Activated T-helper 17 cell treated with anti-CD3 and anti-CD28 coated beads, Interleukin-2, amount 50 U/mL, for 72 hours (primary cell): ENCODE measurements at regions not wholly inside any gene's neighbourhood (a gene's known extent, or its start where the extent isn't known, plus 50 kb on each side); places are given as distances from the start of the nearest gene placed in this dataset.

ENCODE experiments used
- ATAC-seq: fragments of 150-1000 bp; cut with Tn5 transposase; replicated peaks from 2 replicates; pipeline ENCODE4 v1.10.0; 2021; ENCODE audit warnings: mild to moderate bottlenecking, moderate library complexity
- H3K27ac Mint-ChIP-seq: one replicate; pipeline ENCODE4 v1.8.0; 2022; ENCODE audit warnings: mixed read lengths
- H3K27me3 Mint-ChIP-seq: one replicate; pipeline ENCODE4 v1.8.0; 2022; ENCODE audit warnings: mixed read lengths
- H3K36me3 Mint-ChIP-seq: one replicate; pipeline ENCODE4 v1.8.0; 2022; ENCODE audit warnings: low read depth, mild to moderate bottlenecking, mixed read lengths
- H3K4me1 Mint-ChIP-seq: one replicate; pipeline ENCODE4 v1.8.0; 2022; ENCODE audit warnings: mixed read lengths
- H3K4me3 Mint-ChIP-seq: one replicate; pipeline ENCODE4 v1.8.0; 2022; ENCODE audit warnings: mild to moderate bottlenecking, mixed read lengths
- H3K9me3 Mint-ChIP-seq: one replicate; pipeline ENCODE4 v1.8.0; 2022; ENCODE audit warnings: mixed read lengths

DNA sequence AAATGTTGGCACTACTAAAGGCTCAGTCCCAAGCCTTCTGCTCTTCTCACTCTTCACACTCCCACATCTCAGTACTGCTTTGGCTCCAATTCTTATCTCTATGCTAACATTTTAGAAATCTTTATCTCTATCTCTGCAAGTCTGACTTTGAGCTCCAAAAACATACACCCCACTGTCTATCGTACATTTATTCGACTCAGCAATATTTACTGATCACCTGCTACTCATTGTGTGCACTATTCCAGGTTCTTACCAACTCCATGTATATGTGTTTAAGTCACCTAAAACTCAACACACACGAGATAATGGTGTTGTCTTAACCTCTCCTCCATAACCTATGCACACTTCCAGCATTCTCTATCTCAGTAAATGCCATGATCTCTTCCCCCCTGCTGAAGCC, 268.2 kb upstream of the CRIM1 start:
- no peaks in the 10 kb centered on the region for H3K36me3 Mint-ChIP-seq
- ATAC-seq = no peak
- peaks cover 9% of the 10 kb centered on the region for H3K27me3 Mint-ChIP-seq
- H3K4me3 Mint-ChIP-seq = no peak overlapping the region
- no peak overlapping the region for H3K27ac Mint-ChIP-seq
- H3K4me1 Mint-ChIP-seq = no peaks in the 10 kb centered on the region
- H3K9me3 Mint-ChIP-seq = no peaks in the 10 kb centered on the region

DNA sequence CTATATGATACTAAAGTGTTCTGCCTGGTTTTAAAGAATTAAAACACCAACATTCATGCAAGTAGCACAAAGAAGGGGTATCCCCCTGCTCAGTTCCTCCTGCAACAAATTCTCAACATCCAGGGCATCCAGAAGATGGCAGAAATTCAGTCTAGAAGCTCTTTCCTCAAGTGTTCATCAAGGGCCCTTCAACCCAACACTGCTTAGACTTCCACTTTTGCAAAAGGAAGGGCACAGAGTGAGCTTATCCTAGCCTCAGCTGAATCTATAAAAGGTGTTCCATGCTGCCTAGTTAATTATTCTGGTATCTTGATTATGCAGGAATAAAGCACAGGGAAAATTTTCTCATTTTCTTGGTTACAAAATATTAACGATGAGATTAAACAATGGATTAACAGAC, 275.8 kb upstream of the CRIM1 start:
- no peak overlapping the region for H3K4me3 Mint-ChIP-seq
- H3K4me1 Mint-ChIP-seq = no peaks in the 10 kb centered on the region
- no peaks in the 10 kb centered on the region for H3K36me3 Mint-ChIP-seq
- H3K27me3 Mint-ChIP-seq = no peaks in the 10 kb centered on the region
- ATAC-seq = no peak
- H3K27ac Mint-ChIP-seq = no peak overlapping the region
- no peaks in the 10 kb centered on the region for H3K9me3 Mint-ChIP-seq

DNA sequence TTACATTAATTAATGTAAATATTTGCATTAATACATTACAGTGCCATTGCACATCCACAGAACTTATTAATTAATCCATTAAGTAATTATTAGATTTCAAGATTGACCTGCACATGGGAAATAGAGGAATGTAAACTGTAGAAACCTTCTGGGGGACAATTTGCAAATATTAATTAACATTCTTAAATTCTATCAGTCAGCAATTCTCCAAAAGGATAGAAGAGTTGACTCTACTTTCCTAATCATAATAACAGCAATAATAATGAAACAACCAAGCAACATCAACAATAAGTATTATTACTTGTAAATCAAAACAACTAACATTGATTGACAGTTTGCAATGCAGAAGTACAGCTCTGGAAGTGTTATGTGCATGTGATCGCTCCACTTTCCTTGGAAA, 281.6 kb upstream of the CRIM1 start:
- H3K4me3 Mint-ChIP-seq = no peak overlapping the region
- H3K4me1 Mint-ChIP-seq = no peaks in the 10 kb centered on the region
- H3K27ac Mint-ChIP-seq = no peak overlapping the region

DNA sequence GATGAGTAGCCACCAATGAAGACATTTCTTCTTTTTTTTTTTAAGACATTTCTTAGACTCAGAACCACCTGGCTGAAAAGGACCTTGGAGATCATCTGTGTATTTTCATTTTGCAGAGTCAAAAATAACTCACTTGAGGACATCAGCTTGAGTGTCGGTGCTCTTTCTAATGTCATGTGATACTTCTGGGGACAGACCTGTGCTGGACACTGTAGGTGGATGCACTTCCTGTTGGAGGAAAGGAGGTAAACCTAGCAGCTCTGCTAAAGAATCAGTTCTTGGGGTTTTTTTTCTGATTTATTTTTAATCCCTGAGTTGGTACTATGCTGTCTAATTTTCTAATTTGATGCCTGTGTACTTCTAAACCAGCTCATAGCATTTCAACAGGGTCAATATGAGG, 283.9 kb upstream of the CRIM1 start:
- Mint-ChIP-seq H3K4me3 (no peak overlapping the region), H3K27ac (no peak overlapping the region), H3K4me1 (no peaks in the 10 kb centered on the region), H3K36me3 (no peaks in the 10 kb centered on the region), H3K27me3 (no peaks in the 10 kb centered on the region), H3K9me3 (no peaks in the 10 kb centered on the region)
- ATAC-seq = no peak

More for the DNA sequence above, 281.6 kb upstream of the CRIM1 start:
- no peaks in the 10 kb centered on the region for H3K36me3 Mint-ChIP-seq
- H3K27me3 Mint-ChIP-seq = no peaks in the 10 kb centered on the region
- H3K9me3 Mint-ChIP-seq = no peaks in the 10 kb centered on the region
- ATAC-seq = no peak

DNA sequence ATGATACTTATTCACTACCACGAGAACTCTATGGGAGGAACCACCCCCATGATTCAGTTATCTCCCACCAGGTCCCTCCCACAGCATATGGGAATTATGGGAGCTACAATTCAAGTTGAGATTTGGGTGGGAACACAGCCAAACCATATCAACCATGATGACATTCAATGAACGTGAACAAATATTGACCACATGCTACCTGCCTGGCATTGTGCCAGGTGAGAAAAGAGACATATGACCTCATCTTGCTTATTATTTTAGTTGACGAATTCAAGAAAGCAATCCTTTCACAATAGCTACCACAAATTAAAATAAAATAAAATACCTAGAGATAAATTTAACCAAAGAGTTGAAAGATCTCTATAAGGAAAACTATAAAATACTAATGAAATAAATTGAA, 286.5 kb upstream of the CRIM1 start:
- H3K4me1 Mint-ChIP-seq = no peaks in the 10 kb centered on the region
- H3K9me3 Mint-ChIP-seq = no peaks in the 10 kb centered on the region
- no peak for ATAC-seq
- no peaks in the 10 kb centered on the region for H3K36me3 Mint-ChIP-seq
- H3K4me3 Mint-ChIP-seq = no peak overlapping the region
- H3K27me3 Mint-ChIP-seq = no peaks in the 10 kb centered on the region
- no peak overlapping the region for H3K27ac Mint-ChIP-seq

DNA sequence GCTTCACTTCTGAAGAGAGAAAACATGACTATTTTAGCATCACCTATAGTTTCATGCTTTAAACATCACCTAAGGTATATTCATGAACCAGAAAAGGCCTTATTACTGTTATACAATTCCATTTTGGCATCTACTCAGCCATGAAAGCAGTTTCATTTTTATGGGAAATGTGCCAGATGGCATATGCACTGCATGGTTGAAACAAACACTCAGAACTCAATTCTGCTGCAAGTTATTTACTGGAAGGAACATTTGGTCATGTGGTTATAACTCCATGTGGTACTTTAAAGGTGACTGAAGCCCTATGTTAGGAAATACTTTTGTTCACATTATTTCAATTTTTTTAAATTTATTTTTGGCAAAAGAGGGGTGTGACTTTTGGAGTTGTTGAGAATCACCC, 287.5 kb upstream of the CRIM1 start:
- Mint-ChIP-seq H3K27ac (no peak overlapping the region), H3K4me3 (no peak overlapping the region), H3K36me3 (no peaks in the 10 kb centered on the region), H3K27me3 (peaks cover 2% of the 10 kb centered on the region), H3K4me1 (no peaks in the 10 kb centered on the region), H3K9me3 (no peaks in the 10 kb centered on the region)
- no peak for ATAC-seq

DNA sequence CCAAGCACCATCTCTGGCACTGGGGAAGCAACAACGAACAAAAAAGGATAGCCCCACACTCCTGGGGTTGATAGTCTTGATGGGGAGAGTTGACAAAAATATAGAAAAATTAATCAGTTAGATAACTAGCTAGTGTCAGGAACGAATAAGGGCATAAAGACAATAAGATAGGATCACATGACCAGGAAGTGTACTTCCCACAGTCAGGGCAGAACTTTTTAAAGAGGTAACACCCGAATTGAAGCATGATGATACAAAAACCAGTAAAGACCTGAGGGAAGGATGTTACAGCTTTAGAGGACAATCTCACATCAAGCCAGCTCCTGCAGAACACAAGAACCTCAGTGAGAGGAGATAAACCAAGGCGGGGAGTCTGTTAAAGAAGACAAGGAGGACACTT, 295.4 kb upstream of the CRIM1 start:
- H3K9me3 Mint-ChIP-seq = peaks cover 5% of the 10 kb centered on the region
- no peaks in the 10 kb centered on the region for H3K36me3 Mint-ChIP-seq
- peaks cover 30% of the 10 kb centered on the region for H3K27me3 Mint-ChIP-seq
- H3K4me3 Mint-ChIP-seq = no peak overlapping the region
- H3K4me1 Mint-ChIP-seq = no peaks in the 10 kb centered on the region
- H3K27ac Mint-ChIP-seq = no peak overlapping the region
- no peak for ATAC-seq

DNA sequence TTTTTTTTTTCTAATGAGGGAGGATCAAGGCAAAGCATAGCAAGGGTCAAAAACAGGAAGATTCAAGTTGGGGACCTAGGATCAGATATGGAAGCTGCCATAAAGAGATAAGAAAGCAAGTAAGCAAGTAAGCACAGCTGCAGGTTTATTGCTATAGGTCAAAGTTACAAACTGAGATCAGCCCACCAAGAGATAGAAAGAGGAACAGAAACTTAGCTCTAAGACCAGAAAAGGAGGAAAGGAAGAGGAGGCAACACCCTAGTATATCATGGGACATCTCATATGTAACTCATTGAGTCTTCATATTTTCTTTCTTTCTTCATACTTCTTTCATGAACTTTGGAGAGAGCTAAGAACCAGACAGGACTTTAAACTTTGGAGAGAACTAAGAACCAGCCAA, 295.9 kb upstream of the CRIM1 start:
- no peak for ATAC-seq
- H3K4me1 Mint-ChIP-seq = no peaks in the 10 kb centered on the region
- peaks cover 5% of the 10 kb centered on the region for H3K9me3 Mint-ChIP-seq
- no peaks in the 10 kb centered on the region for H3K36me3 Mint-ChIP-seq
- H3K27me3 Mint-ChIP-seq = peaks cover 32% of the 10 kb centered on the region
- no peak overlapping the region for H3K4me3 Mint-ChIP-seq
- H3K27ac Mint-ChIP-seq = no peak overlapping the region

DNA sequence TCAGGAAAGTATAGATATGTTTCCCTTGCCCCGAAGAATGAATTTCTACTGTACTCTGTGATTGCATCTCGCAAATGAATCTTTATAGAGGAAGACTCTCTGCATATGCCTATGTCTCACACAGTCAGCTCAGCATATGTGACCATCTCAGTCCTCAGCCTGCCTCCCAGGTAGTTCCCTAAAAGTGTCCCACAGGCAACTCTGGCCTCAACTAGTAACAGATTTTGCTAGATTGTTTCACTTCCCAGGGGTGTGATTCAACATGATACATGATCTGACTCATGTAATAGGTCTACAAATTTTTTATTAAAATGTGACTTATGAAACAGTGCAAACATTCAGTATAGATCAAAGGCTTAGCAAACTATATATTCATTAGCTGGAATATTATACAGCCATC, 296.6 kb upstream of the CRIM1 start:
- H3K36me3 Mint-ChIP-seq = no peaks in the 10 kb centered on the region
- peaks cover 32% of the 10 kb centered on the region for H3K27me3 Mint-ChIP-seq
- H3K4me1 Mint-ChIP-seq = no peaks in the 10 kb centered on the region
- no peak overlapping the region for H3K4me3 Mint-ChIP-seq
- H3K9me3 Mint-ChIP-seq = peaks cover 5% of the 10 kb centered on the region
- H3K27ac Mint-ChIP-seq = no peak overlapping the region
- no peak for ATAC-seq

DNA sequence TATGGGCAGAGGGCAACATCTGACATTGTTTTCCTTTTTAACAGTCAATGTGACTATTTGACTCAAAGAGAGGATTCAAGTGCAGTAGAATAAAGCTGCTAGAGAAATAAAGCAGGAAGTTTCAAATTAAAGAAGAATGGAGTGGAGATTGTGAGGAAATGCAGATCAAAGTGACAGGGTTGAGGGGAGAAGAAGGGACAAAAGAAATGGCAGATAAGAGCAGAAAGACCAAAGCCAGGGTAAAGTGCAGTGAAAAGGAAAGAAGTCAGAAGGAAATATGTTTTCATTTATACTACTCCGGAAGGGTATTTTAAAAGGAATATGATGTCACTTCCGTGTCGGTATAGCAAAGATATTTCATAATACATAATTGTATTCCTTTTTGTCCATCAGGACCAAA, 297.5 kb upstream of the CRIM1 start:
- Mint-ChIP-seq H3K4me1 (no peaks in the 10 kb centered on the region), H3K9me3 (peaks cover 5% of the 10 kb centered on the region), H3K27me3 (peaks cover 31% of the 10 kb centered on the region), H3K27ac (no peak overlapping the region), H3K4me3 (no peak overlapping the region), H3K36me3 (no peaks in the 10 kb centered on the region)
- ATAC-seq = no peak

DNA sequence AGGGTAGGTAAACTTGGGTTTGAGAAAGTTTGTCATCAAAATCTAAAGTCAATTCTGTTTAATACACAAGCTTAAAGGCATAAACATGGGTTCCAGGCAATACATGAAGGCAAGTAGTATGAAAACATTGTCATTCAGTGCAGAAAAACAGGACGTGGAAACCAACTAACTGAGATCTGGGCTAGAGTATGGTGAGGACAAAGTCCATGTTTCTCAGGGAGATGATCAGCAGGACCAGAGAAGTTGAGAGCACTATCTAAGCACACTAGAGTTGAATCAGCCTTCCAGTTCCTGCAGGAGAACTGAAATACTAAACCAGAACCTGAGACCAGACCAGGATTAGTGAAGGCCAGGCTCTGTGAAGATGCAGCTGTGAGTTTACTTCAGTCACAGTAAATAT, 302.8 kb upstream of the CRIM1 start:
- no peak overlapping the region for H3K27ac Mint-ChIP-seq
- H3K4me1 Mint-ChIP-seq = no peaks in the 10 kb centered on the region
- no peak overlapping the region for H3K4me3 Mint-ChIP-seq
- ATAC-seq = no peak
- H3K9me3 Mint-ChIP-seq = peaks cover 13% of the 10 kb centered on the region
- peaks cover 13% of the 10 kb centered on the region for H3K27me3 Mint-ChIP-seq
- no peaks in the 10 kb centered on the region for H3K36me3 Mint-ChIP-seq

DNA sequence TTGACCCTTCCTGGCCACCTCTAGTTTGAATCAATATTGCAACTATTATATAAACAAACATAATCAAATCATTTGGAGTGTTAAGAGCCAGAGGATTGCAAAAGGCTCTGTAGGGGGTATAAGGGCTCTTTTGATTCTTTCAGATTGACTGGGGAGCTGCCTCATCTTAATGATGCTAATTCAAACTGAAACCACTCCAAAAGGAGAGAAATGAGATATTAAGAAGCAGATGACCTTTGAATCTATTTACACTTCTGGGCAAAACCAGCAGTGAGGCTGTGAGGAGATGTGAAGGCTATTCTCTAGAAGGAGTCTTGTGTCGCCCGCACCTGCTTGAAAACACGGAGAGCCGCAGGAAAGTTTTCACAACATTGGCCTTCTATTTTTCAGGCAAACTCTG, 311.2 kb upstream of the CRIM1 start:
- Mint-ChIP-seq H3K36me3 (no peaks in the 10 kb centered on the region), H3K27ac (no peak overlapping the region), H3K4me1 (no peaks in the 10 kb centered on the region), H3K4me3 (no peak overlapping the region), H3K27me3 (peaks cover 8% of the 10 kb centered on the region), H3K9me3 (peaks cover 3% of the 10 kb centered on the region)
- no peak for ATAC-seq

DNA sequence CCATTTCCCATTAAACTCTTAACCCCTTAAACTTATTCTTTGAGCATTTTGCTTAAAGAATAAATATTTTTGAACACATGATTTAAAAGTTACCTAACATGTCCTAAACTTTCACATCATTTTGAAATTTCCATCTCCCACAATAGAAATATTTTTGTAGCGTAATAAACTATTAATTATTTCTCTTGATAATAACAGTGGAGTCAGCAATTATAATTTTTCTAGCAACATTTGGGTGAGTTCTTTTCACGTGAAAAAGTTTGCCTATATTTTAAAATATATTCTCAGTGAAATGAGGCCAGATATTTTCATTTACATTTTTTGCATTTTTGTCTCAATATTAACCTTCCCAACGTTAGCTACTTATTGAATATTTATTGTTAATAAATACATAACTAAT, 320.4 kb upstream of the CRIM1 start:
- ATAC-seq = no peak
- Mint-ChIP-seq H3K27me3 (peaks cover 3% of the 10 kb centered on the region), H3K27ac (no peak overlapping the region), H3K36me3 (no peaks in the 10 kb centered on the region), H3K9me3 (peaks cover 7% of the 10 kb centered on the region), H3K4me3 (no peak overlapping the region), H3K4me1 (no peaks in the 10 kb centered on the region)

DNA sequence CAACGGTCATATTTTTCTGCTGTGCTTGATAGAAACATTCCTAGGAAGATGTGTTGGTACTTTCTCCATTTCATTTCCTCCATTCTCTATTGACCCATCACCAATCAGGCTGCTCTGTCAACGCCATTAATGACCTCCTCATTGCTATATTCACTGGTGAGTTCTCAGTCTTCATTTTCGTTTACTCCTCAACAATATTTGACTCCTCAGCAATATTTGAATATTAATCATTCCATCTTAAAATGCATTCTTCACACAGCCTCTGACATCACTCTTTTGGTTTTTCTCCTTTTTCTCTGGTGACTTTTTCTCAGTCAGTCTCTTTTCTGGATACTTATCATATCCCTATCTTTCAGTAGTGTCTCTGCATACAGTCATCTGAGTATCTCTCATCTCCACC, 323.5 kb upstream of the CRIM1 start:
- Mint-ChIP-seq H3K27me3 (peaks cover 3% of the 10 kb centered on the region), H3K4me1 (no peaks in the 10 kb centered on the region), H3K4me3 (no peak overlapping the region), H3K27ac (no peak overlapping the region), H3K36me3 (no peaks in the 10 kb centered on the region), H3K9me3 (peaks cover 7% of the 10 kb centered on the region)
- ATAC-seq = no peak

DNA sequence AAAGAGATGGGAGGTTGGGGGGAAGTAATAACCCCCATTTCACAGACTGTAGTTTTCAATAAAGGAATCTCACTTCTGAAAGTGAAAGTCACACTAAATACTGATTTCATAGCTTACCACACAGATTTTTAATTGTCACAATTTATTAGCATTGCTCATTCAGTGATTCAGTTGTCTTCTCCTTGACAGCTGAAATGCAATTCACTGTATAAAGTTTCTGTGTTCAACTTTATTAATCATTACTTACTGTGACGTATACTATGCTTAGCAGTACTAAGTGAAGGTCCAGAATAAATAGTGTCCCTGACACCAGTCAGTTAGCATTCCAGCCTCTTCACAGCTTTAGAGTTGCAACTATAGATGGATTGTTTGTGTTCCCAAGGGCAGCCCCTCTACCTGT, 324.1 kb upstream of the CRIM1 start:
- Mint-ChIP-seq H3K27me3 (no peaks in the 10 kb centered on the region), H3K36me3 (no peaks in the 10 kb centered on the region), H3K9me3 (peaks cover 3% of the 10 kb centered on the region), H3K4me3 (no peak overlapping the region), H3K27ac (no peak overlapping the region), H3K4me1 (no peaks in the 10 kb centered on the region)
- ATAC-seq = no peak

DNA sequence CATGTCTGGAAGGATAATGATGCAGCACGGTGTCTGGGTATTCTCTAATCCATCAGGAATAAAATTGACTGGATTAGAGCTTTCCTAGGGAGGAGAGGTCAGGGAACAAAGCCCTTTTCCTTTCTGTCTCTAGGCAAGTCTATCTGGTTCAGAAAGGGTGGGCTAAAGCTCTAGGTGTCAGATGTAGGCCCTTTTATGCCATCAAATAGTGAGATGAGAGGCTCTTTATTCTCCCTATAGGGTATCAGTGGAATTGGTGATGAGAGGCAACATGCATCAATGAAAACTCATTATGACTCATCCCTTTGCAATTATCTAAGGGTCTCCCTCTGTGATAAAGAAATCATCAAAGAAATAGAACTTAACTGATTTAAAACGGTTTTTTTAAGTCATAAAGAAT, 328.0 kb upstream of the CRIM1 start:
- Mint-ChIP-seq H3K4me3 (no peak overlapping the region), H3K27me3 (no peaks in the 10 kb centered on the region), H3K36me3 (no peaks in the 10 kb centered on the region), H3K4me1 (no peaks in the 10 kb centered on the region), H3K9me3 (no peaks in the 10 kb centered on the region), H3K27ac (no peak overlapping the region)
- no peak for ATAC-seq
